ENCODE measurements at regions not wholly inside any gene's neighbourhood (a gene's known extent, or its start where the extent isn't known, plus 50 kb on each side); places are given as distances from the start of the nearest gene placed in this dataset.

DNA sequence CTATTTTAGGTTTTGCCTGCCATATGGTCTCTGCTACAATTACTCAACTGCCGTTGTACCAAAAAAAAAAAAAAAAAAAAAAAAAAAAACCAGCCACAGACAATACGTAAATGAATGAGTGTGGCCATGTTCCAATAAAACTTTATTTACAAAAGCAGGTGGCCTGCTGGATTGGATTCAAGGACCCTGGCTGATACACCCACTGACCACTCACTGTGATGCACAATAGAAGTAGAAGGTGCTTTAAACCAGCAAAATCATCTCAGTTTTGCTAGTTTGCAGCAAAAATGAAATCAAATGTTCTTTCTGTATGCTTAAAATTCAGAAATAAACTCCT, 137.4 kb downstream of the AKAIN1 start:
- H3K27ac ChIP-seq, result no peak overlapping the region
- H3K4me1 ChIP-seq, result no peaks in the 10 kb centered on the region
- H3K4me3 ChIP-seq, result no peak overlapping the region
- DNase-seq, result no peak
- no peaks in the 10 kb centered on the region for H3K27me3 ChIP-seq
- TF ChIP-seq EP300 (IDR thresholded peaks at IDR 0.05), result no peak
- TF ChIP-seq, protein P1, sequence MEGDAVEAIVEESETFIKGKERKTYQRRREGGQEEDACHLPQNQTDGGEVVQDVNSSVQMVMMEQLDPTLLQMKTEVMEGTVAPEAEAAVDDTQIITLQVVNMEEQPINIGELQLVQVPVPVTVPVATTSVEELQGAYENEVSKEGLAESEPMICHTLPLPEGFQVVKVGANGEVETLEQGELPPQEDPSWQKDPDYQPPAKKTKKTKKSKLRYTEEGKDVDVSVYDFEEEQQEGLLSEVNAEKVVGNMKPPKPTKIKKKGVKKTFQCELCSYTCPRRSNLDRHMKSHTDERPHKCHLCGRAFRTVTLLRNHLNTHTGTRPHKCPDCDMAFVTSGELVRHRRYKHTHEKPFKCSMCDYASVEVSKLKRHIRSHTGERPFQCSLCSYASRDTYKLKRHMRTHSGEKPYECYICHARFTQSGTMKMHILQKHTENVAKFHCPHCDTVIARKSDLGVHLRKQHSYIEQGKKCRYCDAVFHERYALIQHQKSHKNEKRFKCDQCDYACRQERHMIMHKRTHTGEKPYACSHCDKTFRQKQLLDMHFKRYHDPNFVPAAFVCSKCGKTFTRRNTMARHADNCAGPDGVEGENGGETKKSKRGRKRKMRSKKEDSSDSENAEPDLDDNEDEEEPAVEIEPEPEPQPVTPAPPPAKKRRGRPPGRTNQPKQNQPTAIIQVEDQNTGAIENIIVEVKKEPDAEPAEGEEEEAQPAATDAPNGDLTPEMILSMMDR (IDR thresholded peaks at IDR 0.05), result no peak
- no peak for TF ChIP-seq POLR2AphosphoS5 (IDR thresholded peaks at IDR 0.05)
- TF ChIP-seq POLR2A (IDR thresholded peaks at IDR 0.05), result no peak
- no peaks in the 10 kb centered on the region for H3K9me3 ChIP-seq
- no peaks in the 10 kb centered on the region for H3K36me3 ChIP-seq
- intact Hi-C loops (cut with DNase I), result no loop called here
- WGBS, 2 donors, result 31 to 34% methylated on average over 2 of the region's 2 CpGs

DNA sequence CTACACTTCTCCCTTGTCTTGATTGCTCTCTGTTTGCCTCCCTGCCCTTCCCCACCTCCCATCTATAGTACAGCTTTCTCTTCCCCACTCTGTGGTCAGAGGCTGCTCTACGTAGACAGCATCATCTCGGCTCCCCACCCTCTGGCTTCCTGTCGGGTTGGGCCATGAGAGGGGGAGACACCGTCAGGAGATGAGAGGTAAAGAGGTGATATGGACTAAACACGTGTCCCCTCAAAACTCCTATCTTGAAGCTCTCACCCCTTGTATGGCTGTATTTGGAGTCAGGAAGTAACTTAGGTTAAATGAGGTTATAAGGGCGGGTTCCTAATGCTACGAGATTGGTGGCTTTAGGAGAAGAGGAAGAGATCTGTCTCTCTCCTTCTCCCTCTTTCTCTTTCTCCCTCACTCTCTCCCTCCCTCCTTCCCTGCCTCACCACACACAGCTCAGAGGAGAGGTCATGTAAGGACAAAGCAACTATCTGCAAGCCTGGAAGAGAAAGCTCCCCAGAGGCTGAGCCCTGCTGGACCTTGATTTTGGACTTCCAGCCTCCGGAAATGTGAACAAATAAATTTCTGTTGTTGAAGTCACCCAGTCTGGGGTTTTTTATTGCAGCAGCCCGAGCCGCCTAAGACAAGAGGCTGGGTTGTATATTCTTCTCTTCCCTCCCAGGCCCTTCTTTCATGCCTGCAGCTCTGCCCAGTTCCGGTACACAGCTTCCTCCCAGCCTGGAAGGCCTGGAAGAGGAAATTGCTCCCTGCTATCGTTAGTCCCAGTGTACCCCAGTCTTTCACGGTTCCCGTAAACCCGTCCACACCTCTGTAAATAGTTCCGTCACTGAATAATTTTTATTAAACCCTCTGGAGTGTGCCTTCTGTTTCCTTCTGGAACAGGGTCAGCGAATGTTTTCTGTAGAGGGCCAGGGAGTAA, 138.0 kb downstream of the AKAIN1 start:
- no peaks in the 10 kb centered on the region for H3K36me3 ChIP-seq
- TF ChIP-seq EP300 (IDR thresholded peaks at IDR 0.05) (no peak), POLR2A (IDR thresholded peaks at IDR 0.05) (no peak), POLR2AphosphoS5 (IDR thresholded peaks at IDR 0.05) (no peak)
- TF ChIP-seq, protein P1 (IDR thresholded peaks at IDR 0.05), result no peak
- no peak overlapping the region for H3K4me3 ChIP-seq
- H3K27ac ChIP-seq, result no peak overlapping the region
- H3K9me3 ChIP-seq, result no peaks in the 10 kb centered on the region
- DNase-seq, result no peak
- H3K4me1 ChIP-seq, result no peaks in the 10 kb centered on the region
- H3K27me3 ChIP-seq, result no peaks in the 10 kb centered on the region
- intact Hi-C loops (cut with DNase I), result no loop called here
- 23 to 31% methylated on average over 17 of the region's 17 CpGs for WGBS, 2 donors

DNA sequence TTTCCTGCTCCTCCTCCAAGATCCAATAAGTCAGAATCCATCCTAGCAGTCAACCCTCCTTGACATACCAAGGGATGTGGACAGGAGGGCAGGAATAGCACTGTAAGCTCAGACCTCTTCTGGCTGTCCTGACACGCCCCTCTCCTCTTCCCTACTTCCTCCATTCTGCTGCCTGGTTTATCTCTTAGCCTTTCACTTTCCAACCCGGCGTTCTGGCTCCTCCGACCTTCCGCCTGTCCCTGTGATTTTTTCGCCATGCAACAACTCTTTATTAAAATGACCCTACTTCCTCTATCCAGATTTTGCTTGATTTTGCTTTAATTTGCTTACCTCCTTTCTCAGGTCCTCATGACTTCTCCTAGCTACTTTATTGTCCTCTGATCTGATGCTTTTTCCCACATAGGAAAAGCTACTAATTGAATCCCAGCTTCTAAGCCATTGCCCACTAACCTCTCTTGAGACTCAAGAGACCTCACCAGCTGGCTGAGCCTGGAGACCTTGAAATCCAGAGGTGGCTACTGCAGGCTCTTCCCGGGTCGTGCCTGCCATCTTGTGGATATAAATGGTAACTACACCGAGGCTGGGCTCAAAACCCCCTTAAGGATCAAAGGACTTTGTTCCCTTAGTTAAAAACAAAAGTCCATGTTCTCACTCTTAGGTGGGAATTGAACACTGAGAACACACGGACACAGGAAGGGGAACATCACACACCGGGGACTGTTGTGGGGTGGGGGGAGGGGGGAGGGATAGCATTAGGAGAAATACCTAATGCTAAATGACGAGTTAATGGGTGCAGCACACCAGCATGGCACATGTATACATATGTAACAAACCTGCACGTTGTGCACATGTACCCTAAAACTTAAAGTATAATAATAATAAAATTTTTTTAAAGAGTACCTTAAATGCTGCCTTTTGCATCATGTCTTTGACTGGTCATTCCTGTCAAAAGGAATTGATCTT, 139.4 kb downstream of the AKAIN1 start:
- WGBS, 2 donors, result 7 to 21% methylated on average over 13 of the region's 13 CpGs
- Histone ChIP-seq H3K4me3 (no peak overlapping the region), H3K36me3 (no peaks in the 10 kb centered on the region), H3K27me3 (no peaks in the 10 kb centered on the region), H3K4me1 (no peaks in the 10 kb centered on the region), H3K9me3 (no peaks in the 10 kb centered on the region), H3K27ac (no peak overlapping the region)
- intact Hi-C loops (cut with DNase I), result loop anchor here (2.0 kb wide), 1 partner anchor 951 kb away; no protein-coding TSS in a partner anchor
- DNase-seq, result peak; percentile 69
- TF ChIP-seq POLR2AphosphoS5 (IDR thresholded peaks at IDR 0.05), result no peak
- TF ChIP-seq, protein P1 (IDR thresholded peaks at IDR 0.05), result peak in 3 of 4 experiments; percentile 49 to 73 (median 59)

DNA sequence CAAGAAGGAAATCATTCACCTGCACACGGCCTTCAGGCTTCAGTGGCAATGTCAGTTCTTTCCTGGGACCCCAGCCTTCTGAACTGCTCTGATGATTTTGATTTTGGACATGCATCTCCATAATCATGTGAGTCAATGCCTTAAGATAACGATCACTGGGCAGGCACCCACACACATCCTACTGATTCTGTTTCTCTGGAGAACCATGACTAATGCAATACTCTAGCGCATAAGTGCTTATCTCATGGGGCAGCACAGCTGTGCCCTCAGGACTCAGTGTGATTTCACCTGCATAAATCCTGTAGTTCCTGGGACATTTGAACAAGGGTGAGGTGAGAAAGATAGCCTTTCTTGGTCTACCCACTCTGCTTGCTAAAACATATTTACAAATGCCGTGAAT, 144.6 kb downstream of the AKAIN1 start:
- H3K36me3 ChIP-seq, result no peaks in the 10 kb centered on the region
- H3K27ac ChIP-seq, result no peak overlapping the region
- H3K4me3 ChIP-seq, result no peak overlapping the region
- TF ChIP-seq POLR2AphosphoS5 (IDR thresholded peaks at IDR 0.05) (no peak), EP300 (IDR thresholded peaks at IDR 0.05) (no peak), POLR2A (IDR thresholded peaks at IDR 0.05) (no peak)
- TF ChIP-seq, protein P1 (IDR thresholded peaks at IDR 0.05), result no peak
- no peaks in the 10 kb centered on the region for H3K27me3 ChIP-seq
- 71 to 81% methylated on average over 4 of the region's 4 CpGs for WGBS, 2 donors
- no peaks in the 10 kb centered on the region for H3K4me1 ChIP-seq
- intact Hi-C loops (cut with DNase I), result no loop called here
- no peaks in the 10 kb centered on the region for H3K9me3 ChIP-seq
- no peak for DNase-seq
